H1 (cell line): ENCODE measurements at regions not wholly inside any gene's neighbourhood (a gene's known extent, or its start where the extent isn't known, plus 50 kb on each side); places are given as distances from the start of the nearest gene placed in this dataset.

ENCODE experiments used
- CTCF ChIA-PET: fragments of 300-600 bp; sonication (Branson Sonifier 250); formaldehyde crosslinking; loops from one replicate; lab custom pipeline; 2021; ENCODE audit not compliant: partially characterized antibody; lab: Charles Lee
- POLR2A ChIA-PET: fragments of 300-600 bp; sonication (Branson Sonifier 250); formaldehyde crosslinking; loops from one replicate; lab custom pipeline; 2021; ENCODE audit warnings: inconsistent platforms; ENCODE audit not compliant: partially characterized antibody; lab: Charles Lee
- DNase-seq, 2 experiments: peaks; one replicate each; pipeline versions ENCODE4 v3.0.0 to v3.0.0-alpha.2; 2010 to 2022; ENCODE audit warnings: low spot score in 2 of 2, low read depth in 1 of 2, mixed read lengths in 1 of 2
- FAIRE-seq: peaks from 2 replicates; lab custom pipeline; 2011; peaks lifted over from hg19 to GRCh38; lab: Jason Lieb, UNC
- H2AFZ ChIP-seq: 2 replicates; pipeline ENCODE4 v1.8.1; 2012; ENCODE audit warnings: low read length, inconsistent platforms
- H2AK5ac ChIP-seq: 2 replicates; pipeline ENCODE4 v1.6.1; 2013; ENCODE audit warnings: low read depth, low read length
- H2BK120ac ChIP-seq: replicated peaks from 2 replicates; pipeline ENCODE3; 2013; ENCODE audit warnings: low read depth, low read length, inconsistent platforms
- H2BK12ac ChIP-seq: 2 replicates; pipeline ENCODE4 v1.6.1; 2013; ENCODE audit warnings: low read depth, low read length
- H2BK15ac ChIP-seq: 2 replicates; pipeline ENCODE4 v1.6.1; 2013; ENCODE audit warnings: low read length
- H2BK20ac ChIP-seq: 2 replicates; pipeline ENCODE4 v1.6.1; 2013; ENCODE audit warnings: low read length
- H2BK5ac ChIP-seq: 2 replicates; pipeline ENCODE4 v1.6.1; 2013; ENCODE audit warnings: low read depth, low read length
- H3K14ac ChIP-seq: 2 replicates; pipeline ENCODE4 v1.6.1; 2013; ENCODE audit warnings: inconsistent platforms; ENCODE audit not compliant: insufficient read length
- H3K18ac ChIP-seq: 2 replicates; pipeline ENCODE4 v1.6.1; 2013; ENCODE audit warnings: low read length; ENCODE audit errors: extremely low read depth
- H3K23ac ChIP-seq: 2 replicates; pipeline ENCODE4 v1.6.1; 2013; ENCODE audit warnings: inconsistent platforms; ENCODE audit not compliant: insufficient read length
- H3K23me2 ChIP-seq: 2 replicates; pipeline ENCODE4 v1.6.1; 2013; ENCODE audit warnings: low read depth, low read length
- H3K27ac ChIP-seq: 2 replicates; pipeline ENCODE4 v1.6.1; 2011; ENCODE audit warnings: low read depth, low read length, inconsistent platforms
- H3K27me3 ChIP-seq, 4 experiments: replicated peaks in 1 of 4; 1 replicate in 1 of 4; 2 replicates in 3 of 4; pipeline versions ENCODE4 v1.6.1 to v1.8.1; 2011 to 2013; ENCODE audit warnings: low read length in 3 of 4, mild to moderate bottlenecking in 3 of 4, inconsistent platforms in 2 of 4, mixed read lengths in 2 of 4, moderate library complexity in 1 of 4; ENCODE audit not compliant: control insufficient read depth in 3 of 4, insufficient read depth in 3 of 4; ENCODE audit errors: extremely low read depth in 1 of 4
- H3K36me3 ChIP-seq, 4 experiments: 2 replicates each; pipeline versions ENCODE4 v1.6.1 to v1.8.1; 2011 to 2013; ENCODE audit warnings: mild to moderate bottlenecking in 4 of 4, low read length in 3 of 4, moderate library complexity in 2 of 4, control low read depth in 1 of 4, inconsistent platforms in 1 of 4; ENCODE audit not compliant: insufficient read depth in 4 of 4, control insufficient read depth in 2 of 4
- H3K4ac ChIP-seq: replicated peaks from 2 replicates; pipeline ENCODE3; 2013; ENCODE audit warnings: low read length, low read depth, mixed read lengths, inconsistent platforms; ENCODE audit not compliant: insufficient read length
- H3K4me1 ChIP-seq, 4 experiments: replicated peaks in 1 of 4; 1 replicate in 1 of 4; 2 replicates in 3 of 4; pipeline versions ENCODE4 v1.6.1 to v1.8.1; 2011 to 2013; ENCODE audit warnings: low read length in 3 of 4, inconsistent platforms in 2 of 4, mixed read lengths in 1 of 4; ENCODE audit not compliant: insufficient read depth in 4 of 4, control insufficient read depth in 3 of 4
- H3K4me2 ChIP-seq, 2 experiments: 2 replicates each; pipeline versions ENCODE4 v1.6.1 to v1.8.1; 2011 to 2013; ENCODE audit warnings: low read depth in 2 of 2, low read length in 2 of 2, control low read depth in 1 of 2, inconsistent platforms in 1 of 2, mild to moderate bottlenecking in 1 of 2; ENCODE audit not compliant: insufficient read depth in 1 of 2
- H3K4me3 ChIP-seq, 4 experiments: fragments of 200-600, 300-600 bp in 1 of 4; sonication (generic), shearing (Covaris generic), sonication (Bioruptor Twin) in 1 of 4; 2 replicates each; pipeline versions ENCODE4 v1.5.1 to v1.8.1; 2011 to 2016; ENCODE audit warnings: low read length in 4 of 4, low read depth in 3 of 4, control low read depth in 2 of 4, inconsistent platforms in 2 of 4, mild to moderate bottlenecking in 2 of 4, mixed read lengths in 1 of 4, moderate library complexity in 1 of 4; ENCODE audit not compliant: insufficient read depth in 2 of 4; ENCODE audit errors: extremely low read depth in 1 of 4
- H3K56ac ChIP-seq: replicated peaks from 2 replicates; pipeline ENCODE3; 2013; ENCODE audit warnings: low read depth, mild to moderate bottlenecking, mixed read lengths, low read length, inconsistent platforms; ENCODE audit not compliant: insufficient read length
- H3K79me1 ChIP-seq: 2 replicates; pipeline ENCODE4 v1.6.1; 2013; ENCODE audit warnings: low read depth, low read length, control low read depth
- H3K79me2 ChIP-seq, 2 experiments: 2 replicates each; pipeline versions ENCODE4 v1.6.1 to v1.8.1; 2012 to 2013; ENCODE audit warnings: low read length in 2 of 2, mild to moderate bottlenecking in 2 of 2, inconsistent platforms in 1 of 2; ENCODE audit not compliant: insufficient read depth in 2 of 2, control insufficient read depth in 1 of 2
- H3K9ac ChIP-seq, 4 experiments: replicated peaks in 1 of 4; 1 replicate in 1 of 4; 2 replicates in 3 of 4; pipeline versions ENCODE4 v1.6.1 to v1.8.1; 2011 to 2013; ENCODE audit warnings: low read depth in 3 of 4, low read length in 3 of 4, control low read depth in 2 of 4, mild to moderate bottlenecking in 2 of 4, moderate library complexity in 2 of 4, inconsistent platforms in 1 of 4; ENCODE audit errors: extremely low read depth in 1 of 4
- H3K9me3 ChIP-seq, 2 experiments: 2 replicates each; pipeline versions ENCODE4 v1.6.1 to v1.8.1; 2012 to 2013; ENCODE audit warnings: mild to moderate bottlenecking in 2 of 2, moderate library complexity in 2 of 2, control low read depth in 1 of 2, inconsistent platforms in 1 of 2, low read depth in 1 of 2, low read length in 1 of 2, mixed read lengths in 1 of 2; ENCODE audit not compliant: insufficient read depth in 2 of 2
- H4K20me1 ChIP-seq, 2 experiments: replicated peaks in 1 of 2; 2 replicates each; pipeline versions ENCODE3 to v1.8.1; 2011 to 2013; ENCODE audit warnings: inconsistent platforms in 2 of 2, low read length in 2 of 2, mild to moderate bottlenecking in 1 of 2; ENCODE audit not compliant: insufficient read depth in 2 of 2, control insufficient read depth in 1 of 2
- H4K5ac ChIP-seq: 2 replicates; pipeline ENCODE4 v1.6.1; 2013; ENCODE audit warnings: low read length, low read depth, mixed read lengths, inconsistent platforms; ENCODE audit not compliant: insufficient read length
- H4K8ac ChIP-seq: 2 replicates; pipeline ENCODE4 v1.8.0; 2013; ENCODE audit warnings: mild to moderate bottlenecking, moderate library complexity, low read length, inconsistent platforms; ENCODE audit not compliant: insufficient read depth; ENCODE audit errors: extremely low read depth
- H4K91ac ChIP-seq: replicated peaks from 2 replicates; pipeline ENCODE3; 2013; ENCODE audit warnings: low read length, mixed read lengths, inconsistent platforms; ENCODE audit not compliant: insufficient read length
- BRCA1 ChIP-seq: IDR thresholded peaks from 2 replicates; pipeline ENCODE4 v1.6.1; 2012; ENCODE audit warnings: low read depth, low read length, improper control_type of control experiment
- CBX8 ChIP-seq: fragments of 300-800, 300-1000 bp; sonication (generic); IDR thresholded peaks from 2 replicates; pipeline ENCODE4 v1.7.1; 2016; ENCODE audit warnings: low read depth, low read length, borderline replicate concordance
- CHD1 ChIP-seq: IDR thresholded peaks from 2 replicates; pipeline ENCODE4 v1.6.1; 2012; ENCODE audit warnings: low read depth, low read length, improper control_type of control experiment
- EGR1 ChIP-seq: IDR thresholded peaks from 2 replicates; pipeline ENCODE4 v1.6.1; 2011; ENCODE audit warnings: low read depth, low read length, borderline replicate concordance
- GABPA ChIP-seq: IDR thresholded peaks from 2 replicates; pipeline ENCODE4 v1.6.1; 2011; ENCODE audit warnings: mild to moderate bottlenecking, low read length, moderate library complexity, borderline replicate concordance; ENCODE audit not compliant: insufficient read depth
- GTF2F1 ChIP-seq: IDR thresholded peaks from 2 replicates; pipeline ENCODE4 v1.6.1; 2012; ENCODE audit warnings: low read depth, low read length, improper control_type of control experiment, borderline replicate concordance
- NRF1 ChIP-seq: IDR thresholded peaks from 2 replicates; pipeline ENCODE4 v1.6.1; 2011; ENCODE audit warnings: mild to moderate bottlenecking, low read depth, low read length, improper control_type of control experiment
- POLR2A ChIP-seq, 2 experiments: IDR thresholded peaks; 1 replicate in 1 of 2; 2 replicates in 1 of 2; pipeline ENCODE4 v1.6.1; 2011; ENCODE audit warnings: low read depth in 2 of 2, low read length in 2 of 2, mild to moderate bottlenecking in 2 of 2; ENCODE audit errors: control extremely low read depth in 1 of 2
- POU5F1 ChIP-seq: IDR thresholded peaks from 2 replicates; pipeline ENCODE4 v1.6.1; 2011; ENCODE audit warnings: low read depth, mild to moderate bottlenecking, low read length, moderate library complexity
- RNF2 ChIP-seq: fragments of 200-900, 300-1000 bp; sonication (generic); IDR thresholded peaks from 2 replicates; pipeline ENCODE4 v1.7.1; 2016; ENCODE audit warnings: borderline replicate concordance, low read depth, mild to moderate bottlenecking, antibody characterized with exemption, low read length; ENCODE audit not compliant: poor library complexity, severe bottlenecking; ENCODE audit errors: missing control alignments
- SP2 ChIP-seq: IDR thresholded peaks from 2 replicates; pipeline ENCODE4 v1.6.1; 2012; ENCODE audit warnings: mild to moderate bottlenecking, low read length, inconsistent platforms
- SP4 ChIP-seq: IDR thresholded peaks from 2 replicates; pipeline ENCODE4 v1.6.1; 2012; ENCODE audit warnings: low read length, inconsistent platforms
- SUZ12 ChIP-seq: fragments of 200-600 bp; sonication (generic); IDR thresholded peaks from 2 replicates; pipeline ENCODE4 v1.6.1; 2012; ENCODE audit warnings: mild to moderate bottlenecking, inconsistent platforms, low read length, moderate library complexity, mixed read lengths
- WGBS, 2 experiments: shearing (Covaris generic) in 1 of 2; methylation state at CpG; one replicate each; pipeline versions ENCODE4 v1.1.6 to v1.1.7; 2013 to 2015; ENCODE audit warnings: low lambda C conversion rate in 2 of 2, mixed read lengths in 2 of 2, inconsistent platforms in 1 of 2, low coverage in 1 of 2, missing lambda C conversion rate in 1 of 2; ENCODE audit not compliant: insufficient replicate concordance in 2 of 2, insufficient coverage in 1 of 2, insufficient read length in 1 of 2; ENCODE audit errors: extremely low coverage in 1 of 2, missing lambda C conversion rate in 1 of 2; 5-methylcytosine and 5-hydroxymethylcytosine counted together
- TF ChIP-seq, protein P1 (sequence below): IDR thresholded peaks from 2 replicates; pipeline ENCODE4 v1.6.1; 2012; ENCODE audit warnings: low read length, inconsistent platforms

DNA sequence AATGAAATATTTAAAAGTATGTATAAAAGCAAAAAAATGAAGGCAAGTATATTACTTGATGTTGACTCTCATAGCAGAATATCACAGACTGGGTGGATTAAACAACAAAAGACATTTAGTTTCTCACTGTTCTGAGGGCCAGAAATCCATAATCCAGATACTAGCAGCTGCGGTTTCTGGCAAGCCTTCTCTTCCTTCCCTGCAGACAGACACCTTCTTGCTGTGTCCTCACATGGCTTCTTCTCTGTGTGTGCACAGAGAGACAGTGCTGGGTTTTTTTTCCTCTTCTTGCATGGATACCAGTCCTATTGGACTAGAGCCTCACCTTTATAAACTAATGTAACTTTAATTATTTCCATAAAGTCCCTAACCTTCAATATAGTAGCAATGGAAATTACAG is 127.9 kb upstream of the AKR1E2 start:
- no peak overlapping the region for H3K23ac ChIP-seq
- H4K8ac ChIP-seq: no peak overlapping the region
- H3K27me3 ChIP-seq: no peaks in the 10 kb centered on the region
- no peak overlapping the region for H2BK15ac ChIP-seq
- H4K91ac ChIP-seq: no peak overlapping the region
- H3K9ac ChIP-seq: no peak overlapping the region
- no peak overlapping the region for H4K5ac ChIP-seq
- H3K79me1 ChIP-seq: no peaks in the 10 kb centered on the region
- no peak overlapping the region for H3K14ac ChIP-seq
- POLR2A ChIA-PET: no interaction called here
- DNase-seq (no peak), FAIRE-seq (no peak)
- H3K27ac ChIP-seq: no peak overlapping the region
- H3K4ac ChIP-seq: no peak overlapping the region
- H2AK5ac ChIP-seq: no peak overlapping the region
- no peaks in the 10 kb centered on the region for H3K79me2 ChIP-seq
- no peak overlapping the region for H2BK120ac ChIP-seq
- H4K20me1 ChIP-seq: no peaks in the 10 kb centered on the region
- CTCF ChIA-PET: interaction anchor here (0.8 kb wide), 1 partner anchor 9 kb away, joined by 3 read pairs; no protein-coding TSS in a partner anchor
- no peak overlapping the region for H2BK12ac ChIP-seq
- no peak overlapping the region for H3K4me2 ChIP-seq
- H3K4me3 ChIP-seq: no peak overlapping the region
- H3K36me3 ChIP-seq: no peaks in the 10 kb centered on the region
- no peaks in the 10 kb centered on the region for H3K9me3 ChIP-seq
- no peaks in the 10 kb centered on the region for H3K23me2 ChIP-seq
- no peak overlapping the region for H2BK20ac ChIP-seq
- H2AFZ ChIP-seq: no peak overlapping the region
- H2BK5ac ChIP-seq: no peak overlapping the region
- no peak overlapping the region for H3K56ac ChIP-seq
- H3K4me1 ChIP-seq: peaks cover 0 to 2% (median 0%) of the 10 kb centered on the region in 4 experiments; a peak in 1 of 7 replicates
- 90% methylated on average over 1 of the region's 1 CpG; no CpG with 5 or more reads in 1 of the 2 experiments for WGBS, 2 experiments
- no peak overlapping the region for H3K18ac ChIP-seq
- TF ChIP-seq GABPA (no peak), BRCA1 (no peak), SP4 (no peak), CHD1 (no peak), SP2 (no peak), NRF1 (no peak), RNF2 (no peak), POU5F1 (no peak), CBX8 (no peak), POLR2A (IDR thresholded peaks at IDR 0.05; ENCODE audit: control extremely low read depth in 1 of 2, low read depth in 2 of 2, low read length in 2 of 2) (no peak), GTF2F1 (no peak), SUZ12 (no peak), EGR1 (no peak)
- TF ChIP-seq, protein P1, sequence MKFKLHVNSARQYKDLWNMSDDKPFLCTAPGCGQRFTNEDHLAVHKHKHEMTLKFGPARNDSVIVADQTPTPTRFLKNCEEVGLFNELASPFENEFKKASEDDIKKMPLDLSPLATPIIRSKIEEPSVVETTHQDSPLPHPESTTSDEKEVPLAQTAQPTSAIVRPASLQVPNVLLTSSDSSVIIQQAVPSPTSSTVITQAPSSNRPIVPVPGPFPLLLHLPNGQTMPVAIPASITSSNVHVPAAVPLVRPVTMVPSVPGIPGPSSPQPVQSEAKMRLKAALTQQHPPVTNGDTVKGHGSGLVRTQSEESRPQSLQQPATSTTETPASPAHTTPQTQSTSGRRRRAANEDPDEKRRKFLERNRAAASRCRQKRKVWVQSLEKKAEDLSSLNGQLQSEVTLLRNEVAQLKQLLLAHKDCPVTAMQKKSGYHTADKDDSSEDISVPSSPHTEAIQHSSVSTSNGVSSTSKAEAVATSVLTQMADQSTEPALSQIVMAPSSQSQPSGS: no peak
